ENCODE measurements at regions not wholly inside any gene's neighbourhood (a gene's known extent, or its start where the extent isn't known, plus 50 kb on each side); places are given as distances from the start of the nearest gene placed in this dataset.

DNA sequence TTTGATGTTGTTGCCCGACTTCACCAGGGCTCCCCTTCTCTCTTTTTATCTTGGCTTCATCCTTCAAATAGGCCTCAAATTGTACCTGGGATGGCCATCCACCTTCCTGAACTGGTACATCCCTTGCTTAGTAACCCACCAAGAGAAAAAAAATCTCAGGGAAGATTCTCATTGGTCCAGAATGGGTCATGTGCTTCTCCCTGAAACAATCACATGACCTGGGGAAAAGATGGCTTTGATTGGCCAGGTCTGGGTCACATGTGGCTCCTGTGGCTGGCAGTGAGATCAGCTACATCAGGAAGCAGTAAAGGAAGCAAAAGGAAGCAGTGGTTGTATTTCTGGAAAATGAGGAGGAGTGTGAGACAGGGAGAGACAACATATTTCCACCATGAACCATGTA is 540.2 kb downstream of the MIAT start:
- ATAC-seq (no peak), DNase-seq (no peak)
- Mint-ChIP-seq H3K27me3 (peaks cover 10 to 57% (median 17%) of the 10 kb centered on the region in 5 donors), H3K4me1 (no peaks in the 10 kb centered on the region), H3K9me3 (peaks cover 0 to 6% (median 0%) of the 10 kb centered on the region in 9 donors), H3K4me3 (no peak overlapping the region), H3K27ac (no peak overlapping the region), H3K36me3 (no peaks in the 10 kb centered on the region)
- POLR2A ChIA-PET = no interaction called here

DNA sequence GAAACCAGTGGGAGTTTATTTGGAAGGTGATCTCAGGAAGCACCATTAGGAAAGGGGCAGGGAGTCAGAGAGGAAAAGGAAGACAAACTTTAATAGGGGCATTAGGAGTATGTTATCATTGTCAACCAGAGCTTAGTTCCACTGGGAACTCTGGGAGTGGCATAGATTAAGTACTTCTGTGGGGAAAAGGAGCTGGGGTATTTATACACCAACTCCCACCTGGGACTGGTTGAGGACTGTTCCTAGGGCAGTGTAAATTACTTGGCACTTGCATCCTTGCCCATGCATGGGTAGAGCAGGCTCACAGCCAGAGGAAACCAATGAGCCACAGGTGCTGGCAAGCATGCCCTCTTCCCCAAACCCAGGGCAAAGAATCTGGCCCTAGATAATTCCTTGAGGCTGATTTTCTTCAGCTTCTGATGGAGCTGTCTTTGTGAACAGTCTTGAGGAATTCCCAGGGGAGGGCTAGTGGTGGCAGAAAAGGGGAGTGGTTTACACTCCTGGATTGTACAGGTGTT is 541.2 kb downstream of the MIAT start:
- no peak for DNase-seq
- Mint-ChIP-seq H3K9me3 (peaks cover 0 to 6% (median 0%) of the 10 kb centered on the region in 9 donors), H3K27me3 (peaks cover 10 to 58% (median 17%) of the 10 kb centered on the region in 5 donors), H3K4me3 (no peak overlapping the region), H3K36me3 (no peaks in the 10 kb centered on the region), H3K4me1 (no peaks in the 10 kb centered on the region), H3K27ac (no peak overlapping the region)
- no peak for ATAC-seq
- POLR2A ChIA-PET = no interaction called here

DNA sequence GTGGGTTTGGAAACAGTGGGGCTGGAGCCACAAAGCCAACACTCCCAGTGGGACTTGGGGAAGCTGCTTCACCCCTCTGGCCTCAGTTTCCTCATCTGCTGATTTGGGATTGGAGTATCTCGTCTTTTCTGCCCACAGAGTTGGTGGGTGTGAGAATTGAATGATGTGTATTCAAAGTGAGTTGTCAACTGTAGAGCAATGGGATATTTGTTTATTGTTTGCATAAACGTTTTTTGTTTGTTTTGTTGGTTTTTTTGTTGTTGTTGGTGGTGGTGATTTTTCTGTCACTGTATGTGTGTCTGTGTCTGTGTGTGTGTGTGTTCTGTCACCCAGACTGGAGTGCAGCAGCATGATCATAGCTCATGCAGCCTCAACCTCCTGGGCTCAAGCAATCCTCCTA is 542.0 kb downstream of the MIAT start:
- ATAC-seq (no peak), DNase-seq (no peak)
- POLR2A ChIA-PET = no interaction called here
- H3K36me3 Mint-ChIP-seq = peaks cover 0 to under 1% (median 0%) of the 10 kb centered on the region in 3 donors
- no peaks in the 10 kb centered on the region for H3K4me1 Mint-ChIP-seq
- peaks cover 0 to 6% (median 0%) of the 10 kb centered on the region in 9 donors for H3K9me3 Mint-ChIP-seq
- H3K4me3 Mint-ChIP-seq = no peak overlapping the region
- H3K27ac Mint-ChIP-seq = peak overlapping the region in 1 of 10 donors; percentile 74
- H3K27me3 Mint-ChIP-seq = peaks cover 10 to 58% (median 12%) of the 10 kb centered on the region in 5 donors

DNA sequence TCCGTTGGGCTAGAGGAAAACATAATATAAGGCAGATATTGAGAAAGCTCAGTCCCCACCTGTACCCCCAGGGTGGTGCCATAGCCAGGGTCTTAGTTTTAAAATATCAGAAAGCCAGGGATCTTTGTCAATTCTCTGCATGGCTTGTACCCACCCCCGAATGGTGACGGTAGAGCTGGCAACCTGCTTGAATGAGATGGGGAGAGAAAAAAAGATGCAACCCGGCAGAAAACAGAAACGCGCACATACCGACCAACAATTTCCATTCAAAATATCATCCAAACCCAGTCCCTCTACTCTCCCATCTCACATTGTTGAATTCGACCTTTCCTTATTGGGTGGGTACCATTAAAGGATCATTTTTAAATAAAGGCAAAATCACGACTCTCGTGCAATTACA is 543.9 kb downstream of the MIAT start:
- ATAC-seq = no peak
- peaks cover 0 to 7% (median 0%) of the 10 kb centered on the region in 3 donors for H3K36me3 Mint-ChIP-seq
- H3K4me1 Mint-ChIP-seq = no peaks in the 10 kb centered on the region
- H3K27ac Mint-ChIP-seq = no peak overlapping the region
- peaks cover 8 to 51% (median 14%) of the 10 kb centered on the region in 5 donors for H3K27me3 Mint-ChIP-seq
- H3K9me3 Mint-ChIP-seq = peaks cover 0 to 6% (median 4%) of the 10 kb centered on the region in 9 donors
- no peak overlapping the region for H3K4me3 Mint-ChIP-seq
- POLR2A ChIA-PET = no interaction called here
- no peak for DNase-seq

DNA sequence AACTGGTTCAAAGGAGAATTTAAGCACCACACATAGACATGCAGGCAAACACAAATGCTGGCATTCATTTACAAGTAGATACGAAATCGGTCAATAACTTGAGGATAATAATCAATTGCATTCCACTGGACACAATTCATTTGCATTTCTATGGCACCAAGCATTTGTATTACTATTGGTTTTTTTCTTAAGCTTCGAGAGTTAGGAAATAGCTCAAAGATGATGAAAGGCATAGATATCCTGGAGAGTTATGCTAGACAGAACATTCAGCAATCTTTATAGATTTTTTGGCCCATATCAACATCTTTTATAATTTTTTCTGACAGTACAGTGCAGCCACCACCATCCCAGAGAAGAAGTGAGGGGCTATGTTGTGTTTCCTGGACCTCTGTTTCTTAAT is 544.4 kb downstream of the MIAT start:
- Mint-ChIP-seq H3K9me3 (peaks cover 0 to 6% (median 6%) of the 10 kb centered on the region in 9 donors), H3K4me1 (no peaks in the 10 kb centered on the region), H3K4me3 (no peak overlapping the region), H3K36me3 (peaks cover 0 to 7% (median 0%) of the 10 kb centered on the region in 3 donors), H3K27me3 (peaks cover 8 to 47% (median 13%) of the 10 kb centered on the region in 5 donors), H3K27ac (no peak overlapping the region)
- no peak for DNase-seq
- no peak for ATAC-seq
- POLR2A ChIA-PET = no interaction called here

DNA sequence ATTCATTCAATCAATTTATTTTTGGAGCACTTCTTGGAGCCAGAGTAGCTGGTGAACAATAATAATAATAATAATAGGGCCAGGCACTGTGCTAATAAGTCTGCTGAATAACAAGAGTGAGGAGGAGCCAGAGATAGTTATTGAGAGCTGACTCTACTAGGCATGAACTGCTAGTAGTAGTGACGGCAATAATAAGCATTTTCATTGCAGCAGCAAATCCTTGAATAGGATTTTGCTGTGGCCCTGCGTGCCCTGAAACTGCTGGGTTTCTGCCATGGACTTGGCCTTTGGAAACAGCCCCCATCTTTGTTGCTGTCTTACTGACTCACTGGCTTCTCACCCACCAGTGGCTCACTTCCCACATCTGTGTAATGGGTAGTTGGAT is 545.9 kb downstream of the MIAT start:
- peaks cover 0 to 1% (median 0%) of the 10 kb centered on the region in 4 donors for H3K4me1 Mint-ChIP-seq
- POLR2A ChIA-PET = no interaction called here
- peaks cover 6 to 45% (median 13%) of the 10 kb centered on the region in 5 donors for H3K27me3 Mint-ChIP-seq
- DNase-seq (no peak), ATAC-seq (no peak)
- H3K4me3 Mint-ChIP-seq = no peak overlapping the region
- peaks cover 0 to 7% (median 0%) of the 10 kb centered on the region in 9 donors for H3K9me3 Mint-ChIP-seq
- H3K36me3 Mint-ChIP-seq = peaks cover 0 to 7% (median 0%) of the 10 kb centered on the region in 3 donors
- H3K27ac Mint-ChIP-seq = no peak overlapping the region

DNA sequence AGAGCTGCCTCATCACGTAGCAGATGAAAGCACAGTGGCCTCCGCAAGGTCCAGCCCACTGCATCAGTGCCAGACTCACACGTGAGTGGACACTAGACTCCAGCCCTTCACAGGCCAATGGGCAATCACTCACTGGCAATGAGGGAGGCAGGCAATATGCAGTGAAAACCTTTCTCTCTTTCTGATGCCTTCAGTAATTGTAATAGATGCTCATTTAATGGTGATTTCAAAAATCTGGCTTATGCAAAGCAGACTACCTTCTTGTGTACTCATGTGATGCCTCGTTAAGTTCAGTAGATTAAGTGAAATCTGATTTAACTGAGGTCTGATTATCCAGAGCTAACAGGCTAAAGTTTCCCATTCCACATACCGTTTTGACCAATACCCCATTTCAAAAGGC is 546.9 kb downstream of the MIAT start:
- POLR2A ChIA-PET = no interaction called here
- DNase-seq (no peak), ATAC-seq (no peak)
- Mint-ChIP-seq H3K9me3 (peaks cover 0 to 7% (median 0%) of the 10 kb centered on the region in 9 donors), H3K4me3 (no peak overlapping the region), H3K27ac (no peak overlapping the region), H3K36me3 (peaks cover 0 to 7% (median 0%) of the 10 kb centered on the region in 3 donors), H3K4me1 (peaks cover 0 to 2% (median 0%) of the 10 kb centered on the region in 4 donors), H3K27me3 (peaks cover 4 to 45% (median 15%) of the 10 kb centered on the region in 5 donors)

DNA sequence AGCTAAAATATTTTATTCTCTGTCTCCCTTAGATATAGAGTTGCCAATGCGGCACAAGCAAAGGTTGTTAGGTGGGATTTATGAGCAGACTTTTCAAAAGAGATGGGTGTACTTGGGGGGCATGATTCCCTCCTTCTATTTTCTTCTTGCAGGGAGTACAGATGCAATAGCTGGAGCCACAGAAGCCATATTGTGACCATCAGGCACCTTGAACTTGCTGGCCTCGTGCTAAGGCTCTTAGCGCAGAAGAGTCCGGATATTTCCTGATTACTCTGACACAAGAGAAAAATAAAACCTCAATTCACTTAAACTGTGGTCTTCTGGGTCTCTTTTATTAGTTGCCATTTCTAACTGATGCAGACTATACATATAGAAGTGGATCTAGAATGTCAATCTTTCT is 547.4 kb downstream of the MIAT start:
- H3K27me3 Mint-ChIP-seq = peaks cover 4 to 40% (median 15%) of the 10 kb centered on the region in 5 donors
- POLR2A ChIA-PET = no interaction called here
- peaks cover 0 to 3% (median 0%) of the 10 kb centered on the region in 4 donors for H3K4me1 Mint-ChIP-seq
- H3K36me3 Mint-ChIP-seq = peaks cover 0 to 7% (median 0%) of the 10 kb centered on the region in 3 donors
- peaks cover 0 to 7% (median 0%) of the 10 kb centered on the region in 9 donors for H3K9me3 Mint-ChIP-seq
- DNase-seq (no peak), ATAC-seq (no peak)
- no peak overlapping the region for H3K27ac Mint-ChIP-seq
- H3K4me3 Mint-ChIP-seq = no peak overlapping the region

DNA sequence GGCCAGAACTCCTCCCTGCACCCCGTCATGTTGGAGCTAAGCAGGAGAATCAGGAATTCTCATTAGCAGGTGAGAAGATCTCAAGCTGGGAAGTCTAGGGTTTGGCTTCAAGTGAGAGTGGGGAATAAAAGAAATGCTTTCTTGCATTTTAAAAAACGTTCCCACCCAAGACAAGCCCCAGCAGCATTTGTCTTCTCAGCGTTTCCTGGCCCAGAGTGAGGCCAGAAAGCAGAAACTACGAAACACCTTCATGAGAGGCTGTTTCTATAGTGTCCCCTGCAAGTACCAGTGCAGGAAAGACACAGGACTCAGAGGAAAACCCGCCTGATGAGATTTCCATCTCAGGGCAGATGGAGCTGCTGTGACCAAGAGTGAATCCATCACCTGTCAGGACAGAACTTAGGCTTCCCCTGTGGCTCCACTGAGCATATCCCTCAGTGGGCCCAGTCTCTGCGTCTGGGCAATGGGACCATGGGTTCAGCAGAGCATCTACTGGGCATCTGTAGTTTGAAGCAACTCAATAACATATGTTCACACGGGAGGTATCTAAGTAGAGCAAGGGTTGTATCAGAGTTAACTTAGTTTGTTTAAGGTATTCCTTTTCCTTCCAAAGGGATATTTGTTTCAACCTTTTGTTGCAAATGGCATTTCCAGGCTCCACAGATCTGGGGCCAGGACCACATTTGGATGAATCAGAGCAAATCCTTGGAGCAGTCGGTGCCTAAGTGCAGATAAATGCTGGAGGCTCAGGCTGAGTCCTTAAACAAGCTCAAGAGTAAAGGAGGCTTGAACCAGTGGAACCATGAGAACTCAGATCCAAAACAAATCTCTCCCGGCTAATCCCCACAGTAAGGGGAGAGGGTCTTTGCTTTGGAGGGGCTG is 548.3 kb downstream of the MIAT start:
- Mint-ChIP-seq H3K27ac (no peak overlapping the region), H3K4me1 (peaks cover 0 to 3% (median 0%) of the 10 kb centered on the region in 4 donors), H3K9me3 (peaks cover 0 to 7% (median 0%) of the 10 kb centered on the region in 9 donors), H3K36me3 (peaks cover 0 to 7% (median 0%) of the 10 kb centered on the region in 3 donors), H3K27me3 (peaks cover 7 to 34% (median 15%) of the 10 kb centered on the region in 5 donors), H3K4me3 (no peak overlapping the region)
- ATAC-seq (no peak), DNase-seq (no peak)
- POLR2A ChIA-PET = no interaction called here

DNA sequence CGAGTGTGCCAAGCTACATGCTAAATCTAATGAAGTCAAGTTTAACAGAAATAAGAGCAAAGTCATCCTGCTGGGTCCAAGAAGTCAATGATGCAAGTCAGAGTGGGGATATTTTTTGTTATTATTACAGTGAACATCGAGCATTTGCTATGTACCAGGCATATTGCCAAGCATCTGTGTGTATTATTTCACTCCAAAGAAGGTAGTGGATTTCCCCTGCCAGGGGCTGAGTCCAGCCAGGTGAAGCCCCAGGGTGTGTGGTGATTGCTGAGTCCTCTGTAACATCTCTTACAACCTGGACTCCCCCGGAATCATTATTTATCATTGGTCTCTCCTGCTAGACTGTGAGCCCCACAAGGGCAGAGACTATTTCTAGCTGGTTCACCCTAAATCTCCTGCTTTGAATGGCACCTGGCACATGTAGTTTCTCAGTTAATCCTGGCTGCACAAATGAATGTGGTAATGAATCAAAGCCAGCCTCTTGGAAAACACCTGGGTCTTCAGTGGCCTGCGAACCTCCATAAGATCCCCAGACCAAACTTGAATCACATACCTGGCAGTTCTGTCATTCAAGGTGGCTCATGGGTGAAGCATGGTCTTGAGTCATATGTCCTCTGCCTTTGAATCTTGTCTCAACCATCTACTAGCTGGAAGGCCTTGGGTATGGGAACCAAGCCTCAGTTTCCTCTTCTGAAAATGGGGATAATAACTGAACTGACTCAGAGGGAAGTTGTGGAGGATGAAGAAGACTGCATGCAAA is 549.2 kb downstream of the MIAT start:
- DNase-seq (no peak), ATAC-seq (no peak)
- H3K27ac Mint-ChIP-seq = no peak overlapping the region
- peaks cover 0 to 3% (median 0%) of the 10 kb centered on the region in 4 donors for H3K4me1 Mint-ChIP-seq
- no peak overlapping the region for H3K4me3 Mint-ChIP-seq
- H3K36me3 Mint-ChIP-seq = peaks cover 0 to 7% (median 0%) of the 10 kb centered on the region in 3 donors
- peaks cover 0 to 7% (median 0%) of the 10 kb centered on the region in 9 donors for H3K9me3 Mint-ChIP-seq
- POLR2A ChIA-PET = no interaction called here
- peaks cover 7 to 37% (median 14%) of the 10 kb centered on the region in 5 donors for H3K27me3 Mint-ChIP-seq

DNA sequence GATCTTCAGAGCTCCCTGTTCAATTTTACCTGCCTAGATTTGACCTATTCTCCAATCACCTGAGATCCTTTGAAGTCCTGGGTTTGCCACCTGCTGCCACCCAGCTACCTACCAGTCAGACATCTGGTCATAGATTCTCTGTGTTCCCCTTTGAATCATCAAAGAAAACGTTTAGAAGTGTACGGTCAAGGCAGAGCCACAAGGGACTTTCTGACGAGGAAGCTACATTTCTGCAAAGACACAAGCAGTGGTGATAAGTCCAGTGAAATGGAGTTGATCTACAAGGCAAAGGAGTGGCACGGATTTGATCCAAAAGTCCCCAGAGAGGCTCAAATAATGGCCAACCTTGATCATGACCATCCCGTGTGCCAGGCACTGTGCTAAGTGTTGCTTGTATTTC is 549.9 kb downstream of the MIAT start:
- no peak overlapping the region for H3K4me3 Mint-ChIP-seq
- peaks cover 0 to 7% (median 0%) of the 10 kb centered on the region in 3 donors for H3K36me3 Mint-ChIP-seq
- peaks cover 7 to 42% (median 18%) of the 10 kb centered on the region in 5 donors for H3K27me3 Mint-ChIP-seq
- peaks cover 0 to 3% (median 0%) of the 10 kb centered on the region in 4 donors for H3K4me1 Mint-ChIP-seq
- ATAC-seq (no peak), DNase-seq (no peak)
- peaks cover 0 to 7% (median 0%) of the 10 kb centered on the region in 9 donors for H3K9me3 Mint-ChIP-seq
- no peak overlapping the region for H3K27ac Mint-ChIP-seq
- POLR2A ChIA-PET = no interaction called here

DNA sequence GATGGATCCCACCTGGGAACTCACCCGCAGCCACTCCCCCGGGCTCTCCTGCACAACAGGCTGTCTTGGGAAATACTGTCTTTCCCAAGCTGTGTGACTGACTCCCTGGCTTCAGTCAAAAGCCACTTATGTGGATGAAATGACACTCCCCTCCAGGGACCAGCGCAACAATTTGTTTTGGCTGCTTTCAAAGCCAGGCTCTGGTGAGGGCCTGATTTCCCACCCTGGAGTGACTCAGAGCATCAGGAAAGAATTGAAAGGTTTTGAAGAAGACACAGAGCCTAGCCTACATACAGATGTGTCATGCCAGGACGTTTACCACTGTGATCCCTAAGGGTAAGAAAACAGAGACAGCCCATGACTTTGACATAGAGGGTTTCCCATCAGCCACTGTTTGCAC is 550.5 kb downstream of the MIAT start:
- peaks cover 0 to 3% (median 0%) of the 10 kb centered on the region in 4 donors for H3K4me1 Mint-ChIP-seq
- peaks cover 0 to 7% (median 0%) of the 10 kb centered on the region in 3 donors for H3K36me3 Mint-ChIP-seq
- DNase-seq (no peak), ATAC-seq (no peak)
- H3K9me3 Mint-ChIP-seq = peaks cover 0 to 7% (median 0%) of the 10 kb centered on the region in 9 donors
- POLR2A ChIA-PET = no interaction called here
- no peak overlapping the region for H3K27ac Mint-ChIP-seq
- no peak overlapping the region for H3K4me3 Mint-ChIP-seq
- peaks cover 10 to 47% (median 24%) of the 10 kb centered on the region in 5 donors for H3K27me3 Mint-ChIP-seq

Measured in naive thymus-derived CD8-positive, alpha-beta T cell (primary cell).